Colonic mucosa (tissue), 4 donors: ENCODE measurements at regions not wholly inside any gene's neighbourhood (a gene's known extent, or its start where the extent isn't known, plus 50 kb on each side); places are given as distances from the start of the nearest gene placed in this dataset.

Experiments used
- DNase-seq: peaks from one replicate; pipeline ENCODE4 v3.0.0-alpha.2; 2020
- H3K27ac ChIP-seq: fragments of 200-600 bp; one replicate; pipeline ENCODE4 v1.8.0; 2021
- H3K27me3 ChIP-seq: fragments of 200-600 bp; one replicate; pipeline ENCODE4 v1.8.0; 2021
- H3K36me3 ChIP-seq: fragments of 200-600 bp; one replicate; pipeline ENCODE4 v1.8.0; 2021
- H3K4me1 ChIP-seq: fragments of 200-600 bp; one replicate; pipeline ENCODE4 v1.8.0; 2021; ENCODE audit warnings: mild to moderate bottlenecking
- H3K4me3 ChIP-seq: fragments of 200-600 bp; one replicate; pipeline ENCODE4 v1.8.0; 2021
- H3K9ac ChIP-seq, 2 donors: one replicate each; pipeline ENCODE4 v1.7.0; 2013; ENCODE audit warnings: control low read depth in 2 of 2, low read depth in 2 of 2, low read length in 2 of 2
- H3K9me3 ChIP-seq: fragments of 200-600 bp; one replicate; pipeline ENCODE4 v1.8.0; 2021
- intact Hi-C: fragments of 100-400 bp; cut with DNase I; formaldehyde crosslinking; loops from one replicate; pipeline ENCODE4 v1.14.1; 2022
- TF ChIP-seq, protein P1 (sequence below): fragments of 200-600 bp; IDR thresholded peaks from one replicate; pipeline ENCODE4 v1.8.0; 2022; ENCODE audit warnings: antibody characterized with exemption, mild to moderate bottlenecking
- donor health status: healthy.
- donor health status: DM: no; HTN: no; CAD: no.
- donor health status: DM: no; HTN: no; CAD: no.

DNA sequence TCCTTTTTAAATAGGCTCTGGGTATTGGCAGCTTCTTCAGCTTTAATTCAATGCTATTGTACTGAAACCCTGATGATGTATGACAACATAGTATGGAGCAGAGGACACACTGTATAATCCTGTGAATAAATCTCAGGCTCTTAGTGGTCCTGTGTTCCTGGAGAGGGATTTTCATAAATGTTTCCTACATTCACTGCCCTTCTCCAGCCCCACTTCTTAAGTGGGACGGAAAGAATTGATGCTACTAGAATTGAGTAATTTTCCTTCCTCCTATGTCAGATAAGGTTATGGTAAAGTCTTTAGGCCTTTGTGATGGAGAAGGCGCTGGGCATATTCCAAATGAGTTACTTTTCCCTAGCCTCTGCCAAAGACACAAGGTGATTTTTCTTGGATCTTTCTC is 779.4 kb downstream of the TNS3 start:
- no peak overlapping the region for H3K4me3 ChIP-seq
- H3K27ac ChIP-seq: no peak overlapping the region
- no peak for DNase-seq
- no peak overlapping the region for H3K9ac ChIP-seq
- intact Hi-C loops: no loop called here
- H3K36me3 ChIP-seq: no peaks in the 10 kb centered on the region
- no peaks in the 10 kb centered on the region for H3K27me3 ChIP-seq
- H3K4me1 ChIP-seq: no peaks in the 10 kb centered on the region
- TF ChIP-seq, protein P1, sequence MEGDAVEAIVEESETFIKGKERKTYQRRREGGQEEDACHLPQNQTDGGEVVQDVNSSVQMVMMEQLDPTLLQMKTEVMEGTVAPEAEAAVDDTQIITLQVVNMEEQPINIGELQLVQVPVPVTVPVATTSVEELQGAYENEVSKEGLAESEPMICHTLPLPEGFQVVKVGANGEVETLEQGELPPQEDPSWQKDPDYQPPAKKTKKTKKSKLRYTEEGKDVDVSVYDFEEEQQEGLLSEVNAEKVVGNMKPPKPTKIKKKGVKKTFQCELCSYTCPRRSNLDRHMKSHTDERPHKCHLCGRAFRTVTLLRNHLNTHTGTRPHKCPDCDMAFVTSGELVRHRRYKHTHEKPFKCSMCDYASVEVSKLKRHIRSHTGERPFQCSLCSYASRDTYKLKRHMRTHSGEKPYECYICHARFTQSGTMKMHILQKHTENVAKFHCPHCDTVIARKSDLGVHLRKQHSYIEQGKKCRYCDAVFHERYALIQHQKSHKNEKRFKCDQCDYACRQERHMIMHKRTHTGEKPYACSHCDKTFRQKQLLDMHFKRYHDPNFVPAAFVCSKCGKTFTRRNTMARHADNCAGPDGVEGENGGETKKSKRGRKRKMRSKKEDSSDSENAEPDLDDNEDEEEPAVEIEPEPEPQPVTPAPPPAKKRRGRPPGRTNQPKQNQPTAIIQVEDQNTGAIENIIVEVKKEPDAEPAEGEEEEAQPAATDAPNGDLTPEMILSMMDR: no peak
- no peaks in the 10 kb centered on the region for H3K9me3 ChIP-seq

DNA sequence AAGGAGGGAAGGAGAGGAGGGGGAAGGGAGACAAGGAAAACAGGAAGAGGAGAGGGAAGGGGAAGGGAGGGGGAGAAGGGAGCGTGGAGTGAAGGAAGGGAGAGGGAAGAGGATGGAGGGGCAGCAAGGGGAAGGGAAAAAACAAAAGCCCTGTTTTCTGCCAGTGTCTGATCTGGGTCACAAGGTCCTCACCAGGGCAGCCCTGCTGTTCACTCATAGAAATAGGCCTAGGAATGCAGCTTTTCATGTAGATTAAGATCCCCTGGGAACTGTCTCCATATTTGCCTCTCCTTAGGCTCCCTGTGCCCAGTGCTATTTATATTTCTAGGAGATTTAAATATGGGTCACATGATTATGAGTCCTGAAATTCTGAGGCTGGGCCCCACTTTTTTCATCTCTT is 790.7 kb downstream of the TNS3 start:
- TF ChIP-seq, protein P1: no peak
- Histone ChIP-seq H3K4me1 (no peaks in the 10 kb centered on the region), H3K36me3 (no peaks in the 10 kb centered on the region), H3K9ac (no peak overlapping the region), H3K9me3 (peaks cover 4% of the 10 kb centered on the region), H3K4me3 (no peak overlapping the region), H3K27me3 (no peaks in the 10 kb centered on the region), H3K27ac (no peak overlapping the region)
- no peak for DNase-seq
- intact Hi-C loops: no loop called here

DNA sequence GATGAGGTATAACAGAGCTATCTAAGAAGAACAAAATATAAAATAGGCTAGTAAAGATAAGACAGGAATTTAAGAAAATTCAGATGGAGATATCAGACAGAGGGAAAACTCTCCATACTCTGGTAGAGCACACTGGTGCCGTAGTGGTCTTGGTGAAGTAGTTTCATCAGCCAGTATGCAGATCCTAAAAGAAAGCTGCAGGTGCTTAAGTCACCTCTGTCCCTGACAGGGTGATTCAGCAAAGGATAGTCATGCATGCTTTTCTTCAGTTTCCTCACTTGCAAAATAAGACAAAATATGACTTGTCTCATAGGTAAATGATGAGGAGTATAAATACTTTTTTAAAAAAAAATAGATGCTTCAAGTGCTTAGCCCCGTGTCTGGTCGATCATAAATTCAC is 794.9 kb downstream of the TNS3 start:
- TF ChIP-seq, protein P1: no peak
- Histone ChIP-seq H3K27me3 (no peaks in the 10 kb centered on the region), H3K4me1 (no peaks in the 10 kb centered on the region), H3K27ac (no peak overlapping the region), H3K36me3 (no peaks in the 10 kb centered on the region), H3K9me3 (no peaks in the 10 kb centered on the region), H3K9ac (no peak overlapping the region), H3K4me3 (no peak overlapping the region)
- no peak for DNase-seq
- intact Hi-C loops: no loop called here

DNA sequence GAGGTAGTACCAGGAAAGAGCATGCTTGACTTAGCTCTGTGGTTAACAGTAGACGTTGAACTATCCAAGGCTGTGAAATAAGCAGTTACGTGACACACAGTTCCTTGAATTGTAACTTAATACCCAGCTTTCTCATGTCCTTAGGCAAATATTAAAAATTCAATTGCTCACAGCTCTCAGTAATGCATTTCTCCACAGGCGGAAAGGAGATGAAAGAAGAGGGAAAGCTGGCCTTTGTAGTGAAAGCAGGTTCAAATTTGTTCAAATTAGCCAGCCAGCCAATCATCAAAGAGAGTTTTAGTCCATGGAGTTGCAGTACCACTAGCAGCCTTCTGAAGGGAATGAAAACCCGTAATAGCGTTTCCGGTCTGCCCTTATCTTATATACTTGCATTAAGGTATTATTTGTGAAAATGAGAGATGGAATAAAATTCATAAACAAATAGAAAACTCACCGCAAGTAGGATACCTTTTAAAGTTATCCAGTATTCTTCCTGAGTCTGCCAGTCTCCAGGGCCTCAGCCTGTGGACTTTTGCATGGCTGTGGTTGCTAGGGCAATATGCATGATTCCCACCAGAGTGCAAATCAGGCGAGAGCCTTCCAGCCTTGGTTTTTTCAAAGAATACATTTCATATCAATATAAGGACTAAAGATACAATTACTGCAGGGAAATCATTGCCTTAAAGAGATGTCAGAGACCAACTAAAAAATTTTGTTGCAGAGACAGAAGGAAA is 795.5 kb downstream of the TNS3 start:
- intact Hi-C loops: no loop called here
- DNase-seq: no peak
- no peak overlapping the region for H3K9ac ChIP-seq
- H3K4me3 ChIP-seq: no peak overlapping the region
- no peaks in the 10 kb centered on the region for H3K27me3 ChIP-seq
- TF ChIP-seq, protein P1: no peak
- no peak overlapping the region for H3K27ac ChIP-seq
- H3K36me3 ChIP-seq: no peaks in the 10 kb centered on the region
- H3K9me3 ChIP-seq: no peaks in the 10 kb centered on the region
- H3K4me1 ChIP-seq: no peaks in the 10 kb centered on the region

DNA sequence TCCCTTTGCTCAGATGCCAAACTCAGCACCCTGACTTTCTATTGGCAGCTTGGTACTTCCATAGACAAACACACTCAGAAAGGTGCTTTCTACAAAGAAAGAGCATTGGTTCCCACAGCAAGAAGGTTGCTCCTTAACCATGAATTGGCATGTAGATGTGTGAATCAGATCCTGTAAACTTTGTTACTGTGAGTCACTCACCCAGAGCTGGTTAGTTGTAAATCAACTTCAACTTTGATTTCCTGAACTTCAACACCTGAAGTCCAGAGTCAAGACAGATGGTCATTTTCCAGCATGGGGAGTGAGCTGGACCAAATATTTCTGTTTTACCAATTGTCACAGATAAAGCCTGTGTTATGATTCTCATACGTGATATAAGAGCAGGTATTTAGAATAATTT is 797.2 kb downstream of the TNS3 start:
- Histone ChIP-seq H3K4me1 (no peaks in the 10 kb centered on the region), H3K36me3 (no peaks in the 10 kb centered on the region), H3K9me3 (no peaks in the 10 kb centered on the region), H3K27me3 (no peaks in the 10 kb centered on the region), H3K9ac (no peak overlapping the region), H3K27ac (no peak overlapping the region), H3K4me3 (no peak overlapping the region)
- TF ChIP-seq, protein P1: no peak
- intact Hi-C loops: no loop called here
- DNase-seq: no peak
